GM18505 (cell line): ENCODE measurements at regions not wholly inside any gene's neighbourhood (a gene's known extent, or its start where the extent isn't known, plus 50 kb on each side); places are given as distances from the start of the nearest gene placed in this dataset.
A peak's percentile ranks its signal among the peaks of the same experiment; 100 is the strongest.

Source experiments
- ATAC-seq: cut with Tn5 transposase; IDR thresholded peaks from one replicate; pipeline ENCODE4 v1.9.1; 2021; ENCODE audit not compliant: unreplicated experiment
- POLR2A ChIP-seq: IDR thresholded peaks from 4 replicates; pipeline ENCODE4 v1.6.1; 2011; ENCODE audit warnings: borderline replicate concordance; ENCODE audit not compliant: insufficient read depth, insufficient read length; ENCODE audit errors: extremely low read depth

- ATAC-seq = no peak
These were observed 182.4 kb downstream of the TLR4 start for GRCh38 chr9:117886616-117887015.

GRCh38 chr9:117887383-117887782, 183.2 kb downstream of the TLR4 start:
- TF ChIP-seq POLR2A = no peak
- no peak for ATAC-seq

More at GRCh38 chr9:117886616-117887015, 182.4 kb downstream of the TLR4 start:
- TF ChIP-seq POLR2A = no peak

DNA sequence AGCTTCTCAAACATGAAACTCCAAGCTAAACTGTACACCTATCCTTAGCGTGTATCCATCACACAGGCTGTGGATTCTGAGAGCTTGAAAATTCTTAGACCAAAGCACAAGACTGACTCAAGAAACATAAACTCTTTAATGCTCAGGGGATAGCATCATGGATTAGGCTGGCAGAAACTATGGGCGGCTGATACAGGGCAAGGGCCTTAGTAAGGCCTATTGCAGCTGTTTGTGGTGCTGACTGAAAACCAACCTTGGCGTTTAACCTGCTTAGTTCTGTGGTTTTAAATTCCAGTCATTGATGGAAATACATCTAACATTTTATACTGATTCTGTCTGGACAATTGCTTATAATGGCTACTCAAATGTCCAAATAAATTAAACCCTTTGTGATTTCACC, 183.7 kb downstream of the TLR4 start:
- no peak for TF ChIP-seq POLR2A
- ATAC-seq = no peak

DNA sequence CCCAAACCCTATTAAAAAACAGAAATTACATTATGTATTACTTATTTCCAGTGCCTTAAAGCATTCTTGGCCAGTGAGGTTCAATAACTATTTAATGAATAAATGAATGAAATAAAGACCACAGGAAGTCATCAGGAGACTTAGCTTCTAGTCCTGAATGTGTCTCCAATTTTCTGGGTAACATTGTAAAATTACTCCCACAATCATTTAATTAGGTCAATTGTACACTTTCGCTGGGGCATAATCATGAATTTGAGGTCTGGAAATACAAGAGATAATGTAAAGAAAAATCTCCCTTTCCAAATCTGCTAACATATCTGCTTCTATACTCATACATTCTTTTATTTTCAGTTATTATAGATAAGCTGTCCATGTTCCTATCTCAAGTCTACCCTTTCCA, 199.2 kb downstream of the TLR4 start:
- no peak for TF ChIP-seq POLR2A
- no peak for ATAC-seq

DNA sequence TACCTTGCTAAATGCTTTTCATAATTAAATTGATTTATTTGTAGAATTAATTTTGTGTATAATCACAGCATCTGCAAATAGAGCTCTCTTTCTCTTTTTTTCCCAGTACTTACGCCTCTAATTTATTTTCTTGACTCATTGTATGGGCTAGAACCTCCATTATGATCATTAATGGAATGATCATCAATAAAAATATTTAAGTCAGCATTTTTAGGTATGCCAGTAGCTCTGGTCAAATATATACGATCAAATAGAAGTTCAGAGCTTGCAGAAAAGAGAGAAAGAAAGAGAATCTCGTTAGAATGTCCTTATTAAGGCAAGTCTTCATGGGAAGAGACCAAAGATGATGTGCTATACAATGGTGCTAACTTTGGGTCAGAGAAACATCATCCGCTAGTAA, 202.6 kb downstream of the TLR4 start:
- ATAC-seq = no peak
- TF ChIP-seq POLR2A = no peak

DNA sequence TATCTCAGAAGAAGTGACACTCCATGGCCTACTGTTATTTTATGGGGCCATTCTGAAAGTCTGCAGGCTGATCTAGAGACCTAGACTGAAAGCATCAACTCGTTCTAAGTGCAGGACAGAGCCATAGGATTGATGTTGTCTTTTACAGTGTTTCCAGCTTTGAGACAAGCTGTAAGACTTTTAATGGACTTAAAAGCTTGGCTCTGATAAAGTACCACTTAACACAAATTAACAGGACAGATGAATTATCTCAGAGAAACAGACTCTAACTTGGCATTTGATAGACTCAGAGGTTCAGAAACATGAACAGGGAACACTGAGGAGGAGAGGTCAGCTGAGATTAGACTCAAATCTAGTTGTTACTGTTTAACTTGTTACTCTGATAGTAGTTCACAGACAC, 203.2 kb downstream of the TLR4 start:
- ATAC-seq = no peak
- TF ChIP-seq POLR2A = no peak

GRCh38 chr9:117916291-117916690, 212.1 kb downstream of the TLR4 start:
- no peak for ATAC-seq
- TF ChIP-seq POLR2A = no peak

- ATAC-seq = no peak
- TF ChIP-seq POLR2A = no peak
These were observed 213.7 kb downstream of the TLR4 start for GRCh38 chr9:117917873-117918272.

DNA sequence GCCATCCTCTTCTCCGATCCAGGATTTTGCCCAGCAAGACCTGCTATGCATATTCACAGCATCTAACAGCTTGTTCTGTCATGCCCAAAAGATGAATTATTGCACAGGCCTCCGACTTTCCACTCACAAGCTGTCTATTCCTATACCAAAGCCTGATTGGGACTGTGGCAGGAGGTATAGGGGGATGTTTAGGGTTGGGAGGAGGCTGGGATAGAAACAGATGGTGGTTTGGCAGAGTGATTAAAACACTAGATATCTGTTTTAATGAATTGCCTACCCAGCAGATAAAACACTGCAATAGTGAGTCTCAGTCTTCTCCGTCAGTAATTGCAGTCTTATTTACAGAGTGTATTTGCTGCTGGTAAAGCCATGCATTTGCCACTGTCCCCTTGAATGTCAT, 215.3 kb downstream of the TLR4 start:
- ATAC-seq = no peak
- no peak for TF ChIP-seq POLR2A

GRCh38 chr9:117926031-117926658, 221.9 kb downstream of the TLR4 start:
- TF ChIP-seq POLR2A = no peak
- no peak for ATAC-seq

- TF ChIP-seq POLR2A = no peak
- no peak for ATAC-seq
These were observed 223.2 kb downstream of the TLR4 start for GRCh38 chr9:117927354-117927753.

- no peak for TF ChIP-seq POLR2A
- ATAC-seq = no peak
These were observed 225.7 kb downstream of the TLR4 start for GRCh38 chr9:117929868-117930267.

DNA sequence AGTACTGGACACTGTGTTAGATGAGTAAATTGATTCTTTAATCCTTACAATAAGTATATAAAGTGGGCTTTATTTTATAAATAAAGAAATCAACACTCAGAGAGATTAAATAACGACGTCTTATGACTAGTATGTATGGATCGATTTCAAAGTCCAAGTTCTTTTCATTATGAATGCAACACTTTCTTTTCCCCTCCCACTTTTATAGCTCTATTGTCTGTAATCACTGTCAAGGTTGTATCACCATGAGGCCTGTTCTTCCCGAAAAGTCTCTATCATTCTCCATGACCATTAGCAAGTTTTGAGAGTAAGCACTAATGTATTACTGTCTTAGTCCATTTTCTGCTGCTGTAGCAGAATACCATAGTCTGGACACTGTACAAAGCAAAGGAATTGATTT, 228.4 kb downstream of the TLR4 start:
- no peak for ATAC-seq
- TF ChIP-seq POLR2A = no peak

DNA sequence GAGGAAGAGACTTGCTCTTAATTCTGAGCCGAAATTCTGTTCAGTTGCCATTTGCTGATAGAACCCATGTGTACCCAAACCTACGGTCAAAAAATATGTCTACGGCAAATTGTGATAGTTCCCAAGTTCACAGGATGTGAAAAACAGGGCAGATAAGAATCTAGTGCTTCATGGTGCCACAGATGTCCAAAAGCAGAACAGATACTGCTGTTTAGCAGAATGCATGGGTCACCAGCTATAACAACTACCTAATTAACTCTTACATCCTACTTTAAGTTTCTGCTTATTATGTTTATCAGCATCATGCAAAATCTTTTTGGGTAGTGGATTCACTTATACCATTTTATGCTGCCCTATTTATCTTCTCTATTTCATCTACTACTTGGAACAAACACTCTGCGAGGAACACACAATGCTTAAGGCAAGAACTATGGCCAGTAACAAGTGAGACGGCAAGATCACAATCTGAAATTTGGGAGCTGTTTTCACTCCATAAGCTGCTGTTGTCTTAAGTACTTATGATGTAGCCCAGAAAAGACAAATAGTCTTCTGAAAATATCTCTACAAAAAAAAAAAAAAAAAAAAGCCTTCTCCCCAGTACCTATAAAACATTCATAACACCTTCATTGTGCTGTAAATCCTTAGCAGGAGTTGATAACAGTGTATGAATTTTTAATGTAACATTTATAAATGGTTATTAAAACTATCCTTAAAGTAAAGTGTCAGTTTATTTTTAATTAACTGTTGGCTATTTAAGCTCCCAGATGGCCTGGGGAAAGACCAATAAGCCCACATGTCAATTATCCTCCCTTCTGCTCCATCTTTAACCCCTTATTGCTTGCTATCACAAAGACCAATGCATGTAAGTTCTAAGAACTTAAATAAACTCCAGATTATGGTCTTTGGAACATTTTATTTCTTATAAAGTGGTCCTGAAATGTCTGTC, 232.3 kb downstream of the TLR4 start:
- TF ChIP-seq POLR2A = no peak
- ATAC-seq = peak; percentile 100
